PFSK-1 (cell line): ENCODE measurements at regions not wholly inside any gene's neighbourhood (a gene's known extent, or its start where the extent isn't known, plus 50 kb on each side); places are given as distances from the start of the nearest gene placed in this dataset.

Source experiments
- POLR2AphosphoS5 ChIP-seq: IDR thresholded peaks from 2 replicates; pipeline ENCODE4 v1.6.1; 2012; ENCODE audit warnings: low read depth, mild to moderate bottlenecking, control low read depth, low read length, moderate library complexity
- TAF1 ChIP-seq: IDR thresholded peaks from 2 replicates; pipeline ENCODE4 v1.6.1; 2012; ENCODE audit warnings: low read length, control low read depth, borderline replicate concordance; ENCODE audit not compliant: insufficient read depth

DNA sequence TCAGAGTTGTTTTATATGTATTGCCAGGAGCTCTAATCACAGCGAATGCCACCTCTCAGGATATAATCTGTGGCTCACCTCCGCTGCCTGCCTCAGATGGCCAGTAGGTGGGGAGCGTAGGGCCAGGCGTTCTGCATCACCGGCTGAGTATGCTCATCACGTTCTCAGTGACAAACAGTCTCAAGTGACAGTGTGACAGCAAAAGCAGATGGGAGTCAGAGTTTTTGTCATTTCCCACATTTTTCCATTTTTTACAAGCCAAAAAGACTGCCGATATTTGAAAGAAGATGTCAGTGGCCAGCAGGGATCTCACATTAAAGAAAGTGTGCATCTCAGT lies 208.7 kb downstream of the ALDH8A1 start:
- TF ChIP-seq POLR2AphosphoS5 = no peak
- no peak for TF ChIP-seq TAF1
